ENCODE measurements at regions not wholly inside any gene's neighbourhood (a gene's known extent, or its start where the extent isn't known, plus 50 kb on each side); places are given as distances from the start of the nearest gene placed in this dataset.

- TF ChIP-seq MAX (IDR thresholded peaks at IDR 0.05) (no peak), CTCF (IDR thresholded peaks at IDR 0.05; ENCODE audit: control extremely low read depth in 1 of 3, insufficient read depth in 1 of 3, low read depth in 1 of 3, low read length in 3 of 3) (no peak), POLR2A (IDR thresholded peaks at IDR 0.05; ENCODE audit: control extremely low read depth in 1 of 2, low read depth in 2 of 2, low read length in 2 of 2) (no peak), SIX5 (IDR thresholded peaks at IDR 0.05; ENCODE audit: low read depth, low read length) (no peak), JUN (IDR thresholded peaks at IDR 0.05; ENCODE audit: low read depth, low read length) (no peak), ATF2 (IDR thresholded peaks at IDR 0.05; ENCODE audit: low read length) (no peak), EP300 (IDR thresholded peaks at IDR 0.05; ENCODE audit: borderline replicate concordance in 1 of 2, low read depth in 2 of 2, low read length in 2 of 2) (no peak), USF2 (IDR thresholded peaks at IDR 0.05; ENCODE audit: low read length) (no peak), RAD21 (IDR thresholded peaks at IDR 0.05 in 1 of 2, conservative IDR thresholded peaks at IDR 0.05 in 1 of 2; ENCODE audit: low read depth in 2 of 2, low read length in 2 of 2) (no peak), SIRT6 (IDR thresholded peaks at IDR 0.05; ENCODE audit: low read length) (no peak), CHD7 (IDR thresholded peaks at IDR 0.05; ENCODE audit: insufficient replicate concordance, low read length) (no peak), POLR2AphosphoS5 (IDR thresholded peaks at IDR 0.05; ENCODE audit: low read depth, low read length) (no peak)
Observed at GRCh38 chr11:92324890-92325289, 100.3 kb downstream of the FAT3 start.
